HG02798 (cell line): ENCODE measurements at regions not wholly inside any gene's neighbourhood (a gene's known extent, or its start where the extent isn't known, plus 50 kb on each side); places are given as distances from the start of the nearest gene placed in this dataset.

Source experiments
- ATAC-seq: cut with Tn5 transposase; IDR thresholded peaks from one replicate; pipeline ENCODE4 v1.9.1; 2021; ENCODE audit warnings: mild to moderate bottlenecking; ENCODE audit not compliant: unreplicated experiment, poor library complexity

GRCh38 chr10:3528271-3528670 lies 256.7 kb downstream of the KLF6 start:
- ATAC-seq = no peak

GRCh38 chr10:3527869-3528268 lies 257.1 kb downstream of the KLF6 start:
- no peak for ATAC-seq

GRCh38 chr10:3526727-3527501 lies 258.1 kb downstream of the KLF6 start:
- ATAC-seq = no peak

- ATAC-seq = no peak
These were observed 259.1 kb downstream of the KLF6 start for GRCh38 chr10:3525832-3526449.

- no peak for ATAC-seq
These were observed 260.7 kb downstream of the KLF6 start for GRCh38 chr10:3524086-3524960.

- no peak for ATAC-seq
These were observed 261.5 kb downstream of the KLF6 start for GRCh38 chr10:3523309-3524050.

- ATAC-seq = no peak
These were observed 268.1 kb downstream of the KLF6 start for GRCh38 chr10:3516923-3517255.

- ATAC-seq = no peak
These were observed 268.6 kb downstream of the KLF6 start for GRCh38 chr10:3516234-3516922.

GRCh38 chr10:3514691-3515090 lies 270.3 kb downstream of the KLF6 start:
- ATAC-seq = no peak

- no peak for ATAC-seq
These were observed 272.7 kb downstream of the KLF6 start for GRCh38 chr10:3512263-3512662.

GRCh38 chr10:3511483-3511882 lies 273.5 kb downstream of the KLF6 start:
- ATAC-seq = no peak

GRCh38 chr10:3510741-3511140 lies 274.3 kb downstream of the KLF6 start:
- no peak for ATAC-seq

- ATAC-seq = no peak
These were observed 275.7 kb downstream of the KLF6 start for GRCh38 chr10:3509355-3509754.

- ATAC-seq = no peak
These were observed 281.7 kb downstream of the KLF6 start for GRCh38 chr10:3503299-3503698.

GRCh38 chr10:3502673-3503072 lies 282.3 kb downstream of the KLF6 start:
- no peak for ATAC-seq

- ATAC-seq = no peak
These were observed 284.6 kb downstream of the KLF6 start for GRCh38 chr10:3500408-3500856.

- ATAC-seq = no peak
These were observed 285.9 kb downstream of the KLF6 start for GRCh38 chr10:3499120-3499519.

GRCh38 chr10:3497581-3497980 lies 287.4 kb downstream of the KLF6 start:
- no peak for ATAC-seq

GRCh38 chr10:3496138-3496537 lies 288.9 kb downstream of the KLF6 start:
- no peak for ATAC-seq

- ATAC-seq = no peak
These were observed 289.7 kb downstream of the KLF6 start for GRCh38 chr10:3495281-3495680.
